GM12891 (cell line): ENCODE measurements at regions not wholly inside any gene's neighbourhood (a gene's known extent, or its start where the extent isn't known, plus 50 kb on each side); places are given as distances from the start of the nearest gene placed in this dataset.

Experiments used
- POLR2A ChIP-seq: IDR thresholded peaks from 2 replicates; pipeline ENCODE4 v1.6.1; 2011; ENCODE audit warnings: low read depth, low read length, control low read depth
- POLR2AphosphoS5 ChIP-seq: IDR thresholded peaks from 2 replicates; pipeline ENCODE4 v1.6.1; 2011; ENCODE audit warnings: low read depth, low read length, control low read depth
- POU2F2 ChIP-seq: IDR thresholded peaks from 2 replicates; pipeline ENCODE4 v1.6.1; 2011; ENCODE audit warnings: low read depth, mild to moderate bottlenecking, control low read depth, low read length, moderate library complexity
- SPI1 ChIP-seq: IDR thresholded peaks from 2 replicates; pipeline ENCODE4 v1.6.1; 2011; ENCODE audit warnings: low read depth, low read length, control low read depth
- TAF1 ChIP-seq: IDR thresholded peaks from 2 replicates; pipeline ENCODE4 v1.6.1; 2011; ENCODE audit warnings: low read depth, low read length, control low read depth

DNA sequence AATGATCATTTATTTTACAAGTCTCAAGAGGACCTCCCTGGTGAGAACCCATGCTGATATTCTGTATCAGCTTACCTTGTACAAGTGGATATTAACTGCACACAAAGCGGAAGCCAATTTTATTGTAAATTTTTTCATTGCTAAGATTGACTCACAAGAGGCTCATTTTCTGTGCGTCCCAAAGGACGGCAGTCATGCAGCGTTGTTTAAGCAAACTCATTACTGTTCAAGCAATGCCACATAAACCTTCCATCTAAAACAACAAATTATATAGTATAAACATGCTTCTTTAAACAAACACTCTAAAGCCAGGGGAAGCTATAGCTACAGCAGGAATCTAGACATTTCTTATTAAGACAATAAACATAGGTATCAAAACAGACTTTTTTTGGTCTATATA, 575.3 kb downstream of the FRK start:
- TF ChIP-seq SPI1 (no peak), POLR2AphosphoS5 (no peak), POLR2A (no peak), TAF1 (no peak), POU2F2 (no peak)
